ENCODE measurements at regions not wholly inside any gene's neighbourhood (a gene's known extent, or its start where the extent isn't known, plus 50 kb on each side); places are given as distances from the start of the nearest gene placed in this dataset.

DNA sequence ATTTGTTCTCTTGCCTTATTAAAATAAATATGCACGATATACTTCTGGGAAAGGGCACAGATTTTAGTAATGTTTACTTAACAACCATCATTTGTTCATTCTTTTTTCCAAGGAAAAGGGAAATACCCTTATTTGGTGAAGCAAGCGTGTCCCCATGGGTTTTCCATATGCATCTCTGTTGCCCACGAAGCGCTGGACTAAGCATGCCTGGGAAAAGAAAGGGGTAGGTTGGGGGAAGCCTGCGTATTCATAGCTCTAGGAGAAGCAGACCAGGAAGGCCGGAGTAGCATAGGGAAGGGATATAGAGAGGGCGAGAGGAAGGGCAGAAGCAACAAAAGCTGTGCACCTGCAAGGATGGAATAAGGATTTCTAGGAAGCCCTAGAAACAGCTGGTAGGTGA, 61.8 kb upstream of the ACO1 start (continued):
- TF ChIP-seq FOXA3 (CRISPR knock-in tag; conservative IDR thresholded peaks at IDR 0.05 in 1 of 2, IDR thresholded peaks at IDR 0.05 in 1 of 2) = no peak
- no peak for TF ChIP-seq ZNF695 (CRISPR knock-in tag; IDR thresholded peaks at IDR 0.05)
- TF ChIP-seq FOXK2 (conservative IDR thresholded peaks at IDR 0.05 in 1 of 2, IDR thresholded peaks at IDR 0.05 in 1 of 2; ENCODE audit: low read depth in 2 of 2) = no peak

DNA sequence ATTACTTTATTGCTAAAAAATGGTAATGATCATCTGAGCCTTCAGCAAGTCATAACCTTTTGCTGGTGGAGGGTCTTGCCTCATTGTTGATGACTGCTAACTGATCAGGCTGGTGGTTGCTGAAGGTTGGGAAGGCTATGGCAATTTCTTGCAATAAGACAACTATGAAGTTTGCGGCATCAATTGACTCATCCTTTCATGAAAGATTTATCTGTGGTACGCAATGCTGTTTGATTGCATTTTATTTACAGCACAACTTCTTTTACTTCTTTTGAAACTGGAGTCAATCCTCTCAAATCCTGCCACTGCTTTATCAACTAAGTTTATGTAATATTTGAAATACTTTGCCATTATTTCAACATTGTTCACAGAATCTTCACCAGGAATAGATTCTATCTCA, 58.3 kb upstream of the ACO1 start:
- Histone ChIP-seq H3K27ac (ENCODE audit: extremely low read depth, low read depth, low read length) (no peak overlapping the region), H3K4me1 (replicated peaks in 1 of 2; ENCODE audit: control insufficient read depth in 2 of 2, insufficient read depth in 2 of 2, low read length in 2 of 2) (no peaks in the 10 kb centered on the region), H3K27me3 (ENCODE audit: control insufficient read depth in 2 of 2, insufficient read depth in 2 of 2, low read length in 2 of 2) (no peaks in the 10 kb centered on the region), H3K9me3 (replicated peaks; ENCODE audit: control insufficient read depth, insufficient read depth, low read depth, low read length) (no peaks in the 10 kb centered on the region), H3K4me3 (no peak overlapping the region), H2AFZ (ENCODE audit: low read depth, low read length) (no peak overlapping the region), H3K79me2 (ENCODE audit: control insufficient read depth, insufficient read depth, low read length) (no peaks in the 10 kb centered on the region), H3K9me1 (ENCODE audit: control insufficient read depth, insufficient read depth, low read length) (no peaks in the 10 kb centered on the region), H4K20me1 (replicated peaks; ENCODE audit: control insufficient read depth, insufficient read depth, low read length) (no peaks in the 10 kb centered on the region), H3K4me2 (ENCODE audit: insufficient read depth, low read length) (no peak overlapping the region), H3K36me3 (ENCODE audit: control insufficient read depth, insufficient read depth, low read length) (no peaks in the 10 kb centered on the region), H3K9ac (ENCODE audit: insufficient read depth in 1 of 2, low read depth in 2 of 2, low read length in 2 of 2) (no peak overlapping the region)
- intact Hi-C loops (cut with micrococcal nuclease) = no loop called here
- ChIA-PET POLR2A (no interaction called here), CTCF (ENCODE audit: low intra/inter-chr PET ratio) (no interaction called here)
- FAIRE-seq (no peak), ATAC-seq (no peak), DNase-seq (ENCODE audit: extremely low read depth in 1 of 4, low spot score in 3 of 4) (no peak)
- WGBS (ENCODE audit: insufficient coverage, low coverage, missing lambda C conversion rate) = 0% methylated on average over 1 of the region's 2 CpGs
- in situ Hi-C loops (cut with MboI) = no loop called here
- TF ChIP-seq FUS (optimal IDR thresholded peaks at IDR 0.05; ENCODE audit: low read depth, low read length) (no peak), YY1 (IDR thresholded peaks at IDR 0.05; ENCODE audit: borderline replicate concordance in 1 of 3, control insufficient read depth in 1 of 3, extremely low read depth in 1 of 3, insufficient read depth in 3 of 3, insufficient read length in 1 of 3, insufficient replicate concordance in 2 of 3, low read depth in 1 of 3, low read length in 2 of 3) (no peak), JUND (IDR thresholded peaks at IDR 0.05; ENCODE audit: borderline replicate concordance, low read depth, low read length) (no peak), JUND (tag; IDR thresholded peaks at IDR 0.05; ENCODE audit: borderline replicate concordance, low read depth, low read length) (no peak), TAF7 (tag; IDR thresholded peaks at IDR 0.05) (no peak), ZNF408 (CRISPR knock-in tag; IDR thresholded peaks at IDR 0.05; ENCODE audit: low read depth) (no peak), PHTF2 (CRISPR knock-in tag; IDR thresholded peaks at IDR 0.05) (no peak), PTTG1 (tag; IDR thresholded peaks at IDR 0.05; ENCODE audit: low read depth) (no peak), CBX8 (IDR thresholded peaks at IDR 0.05; ENCODE audit: borderline replicate concordance, extremely low read depth, low read depth, low read length, poor library complexity, severe bottlenecking) (no peak), PCBP2 (IDR thresholded peaks at IDR 0.05; ENCODE audit: low read depth, low read length, poor library complexity, severe bottlenecking) (no peak)
- BruUV-seq (replicated peaks) = no TSS peak

Measured in K562 (cell line).